Raji (cell line): ENCODE measurements at regions not wholly inside any gene's neighbourhood (a gene's known extent, or its start where the extent isn't known, plus 50 kb on each side); places are given as distances from the start of the nearest gene placed in this dataset.

Experiments used
- POLR2A ChIP-seq: IDR thresholded peaks from 2 replicates; pipeline ENCODE4 v1.6.1; 2011; ENCODE audit warnings: low read depth, low read length, control low read depth; ENCODE audit not compliant: insufficient read depth

DNA sequence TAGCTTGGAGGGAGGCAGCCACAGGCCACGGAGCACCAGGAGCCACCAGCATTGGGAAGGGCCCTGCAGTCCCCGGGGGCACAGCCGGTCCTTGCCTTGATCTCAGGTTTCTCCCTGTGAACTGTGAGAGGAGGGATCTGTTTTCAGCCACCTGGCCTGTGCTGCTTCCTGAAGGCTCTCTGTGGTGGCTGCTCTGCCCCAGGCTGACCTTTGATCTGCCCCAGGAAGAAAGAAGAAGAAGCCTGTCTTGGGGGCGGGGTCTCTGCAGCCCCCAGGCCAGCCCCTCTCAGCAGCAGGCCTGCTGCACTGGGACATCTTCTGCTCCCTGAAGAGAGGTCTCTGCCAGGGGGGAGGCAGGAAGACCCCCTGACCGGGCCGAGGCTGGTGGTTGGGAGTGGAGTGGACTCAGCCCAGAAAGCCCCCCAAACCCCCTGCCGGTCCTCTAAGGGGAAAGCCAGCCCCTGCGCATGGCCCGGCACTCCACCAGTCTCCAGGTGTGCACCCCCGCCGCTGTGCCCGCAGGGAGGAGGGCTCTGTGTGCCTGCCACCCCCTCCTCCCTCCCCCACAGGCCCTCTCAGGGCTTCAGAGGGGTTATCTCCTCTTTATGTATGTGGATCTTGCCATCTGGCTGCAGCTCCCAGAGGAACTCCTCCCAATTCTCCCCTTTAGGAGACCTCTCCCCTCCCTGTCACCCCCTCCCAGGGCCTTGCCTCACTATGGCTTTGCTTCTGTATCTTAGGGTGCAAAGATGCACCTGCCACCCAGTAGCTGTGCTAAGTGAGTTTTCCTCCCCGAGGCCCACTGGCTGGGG is 675.3 kb downstream of the BRD1 start:
- no peak for TF ChIP-seq POLR2A

DNA sequence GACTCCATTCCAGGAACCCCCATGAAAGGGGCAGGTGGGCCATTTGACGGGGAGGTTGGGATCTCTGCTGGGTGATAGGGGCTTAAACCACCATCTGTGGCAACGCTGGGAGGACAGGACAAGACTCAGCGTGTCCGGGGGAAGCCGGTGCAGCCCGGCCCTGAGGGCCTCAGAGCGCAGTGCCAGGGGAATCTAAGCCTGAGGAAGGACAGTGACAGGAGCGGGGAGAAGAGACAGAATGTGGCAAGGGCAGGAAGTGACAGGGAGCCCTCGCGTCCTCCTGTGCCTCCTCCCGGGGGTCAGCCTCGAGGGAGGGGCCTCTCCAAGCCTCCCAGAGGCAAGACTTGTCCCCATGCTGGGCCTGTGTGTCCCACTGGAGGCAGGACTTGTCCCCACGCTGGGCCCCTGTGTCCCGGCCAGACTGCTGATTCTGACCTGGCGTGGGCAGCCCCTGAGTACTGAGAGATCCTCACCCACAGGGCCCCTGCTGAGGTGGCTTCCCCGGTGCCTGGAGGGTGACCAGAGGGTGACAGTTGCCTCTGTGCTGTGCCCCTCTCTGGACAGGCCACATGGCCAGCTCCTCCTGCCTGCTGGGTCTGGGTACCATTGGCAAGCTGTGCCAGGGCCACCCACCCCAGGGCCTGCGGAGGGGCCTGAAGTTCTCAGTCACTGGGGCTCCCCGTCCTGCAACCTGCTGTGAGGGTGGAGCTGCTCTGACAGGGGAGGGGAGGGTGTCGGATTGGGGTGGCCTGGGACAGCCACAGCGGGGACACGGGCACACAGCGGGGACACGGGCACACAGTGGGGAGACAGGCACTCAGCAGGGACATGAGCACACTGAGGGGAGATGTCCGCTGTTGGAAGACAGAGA is 676.2 kb downstream of the BRD1 start:
- no peak for TF ChIP-seq POLR2A

DNA sequence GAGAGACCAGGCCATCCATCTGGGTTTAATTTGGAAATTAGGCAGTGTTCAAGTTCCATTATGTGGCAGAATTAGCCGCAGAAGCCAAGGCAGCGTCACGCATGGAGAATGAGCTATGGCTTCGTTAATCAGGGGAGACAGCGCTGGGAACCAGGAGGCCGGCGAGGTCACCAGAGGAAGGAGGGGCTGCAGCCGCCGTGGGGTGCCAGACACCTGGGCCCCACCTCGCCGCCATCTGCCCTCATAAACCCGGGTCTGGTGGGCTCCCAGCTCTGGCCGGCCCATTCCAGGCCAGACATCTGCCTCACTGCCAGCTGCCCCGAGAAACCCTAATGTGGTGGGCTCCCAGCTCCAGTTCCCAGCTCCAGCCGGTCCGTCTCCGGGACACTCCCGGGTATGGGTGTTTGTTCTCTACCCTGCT is 676.9 kb downstream of the BRD1 start:
- no peak for TF ChIP-seq POLR2A

DNA sequence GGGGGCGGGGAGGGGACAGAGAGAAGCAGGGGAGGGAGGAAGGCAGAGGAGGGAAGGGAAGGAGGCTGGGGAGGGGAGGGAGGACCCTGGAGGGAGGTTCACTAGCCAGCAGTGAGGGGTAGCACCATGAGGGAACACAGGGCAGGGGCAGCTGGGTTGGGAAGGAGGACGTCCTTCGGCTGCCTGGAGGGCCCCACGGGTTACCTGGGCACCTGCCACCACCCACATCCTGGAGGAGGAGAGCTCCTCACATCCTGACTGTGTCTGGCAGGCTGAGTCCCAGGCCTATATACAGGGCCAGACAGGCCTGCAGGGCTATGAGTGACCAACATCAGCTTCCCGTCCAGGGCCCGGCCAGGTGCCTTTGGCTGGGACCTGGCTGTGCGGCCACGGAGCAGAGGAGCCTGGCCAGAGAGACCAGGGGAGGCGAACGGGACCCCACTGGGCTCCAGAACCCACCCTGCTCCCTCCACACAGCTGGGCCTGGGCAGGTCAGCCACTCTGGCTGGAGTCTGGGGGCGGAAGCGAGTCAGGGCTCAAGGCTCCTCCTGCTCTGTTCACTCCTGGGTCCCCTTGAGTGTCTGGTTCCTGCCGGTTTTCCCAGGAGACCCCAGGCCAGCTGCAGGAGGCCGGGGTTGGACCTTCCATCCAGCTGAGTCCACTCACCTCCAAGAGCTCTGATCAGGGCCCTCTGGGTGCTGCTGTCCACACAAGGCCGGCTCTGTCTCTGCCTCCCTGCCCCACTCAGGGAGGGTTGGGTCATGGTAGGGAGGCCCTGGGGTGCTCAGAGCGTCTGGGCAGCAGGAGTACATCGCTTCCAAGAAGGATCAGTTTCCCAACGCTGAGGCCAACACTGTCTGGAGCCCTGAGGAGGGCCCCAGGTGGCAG is 677.7 kb downstream of the BRD1 start:
- no peak for TF ChIP-seq POLR2A

DNA sequence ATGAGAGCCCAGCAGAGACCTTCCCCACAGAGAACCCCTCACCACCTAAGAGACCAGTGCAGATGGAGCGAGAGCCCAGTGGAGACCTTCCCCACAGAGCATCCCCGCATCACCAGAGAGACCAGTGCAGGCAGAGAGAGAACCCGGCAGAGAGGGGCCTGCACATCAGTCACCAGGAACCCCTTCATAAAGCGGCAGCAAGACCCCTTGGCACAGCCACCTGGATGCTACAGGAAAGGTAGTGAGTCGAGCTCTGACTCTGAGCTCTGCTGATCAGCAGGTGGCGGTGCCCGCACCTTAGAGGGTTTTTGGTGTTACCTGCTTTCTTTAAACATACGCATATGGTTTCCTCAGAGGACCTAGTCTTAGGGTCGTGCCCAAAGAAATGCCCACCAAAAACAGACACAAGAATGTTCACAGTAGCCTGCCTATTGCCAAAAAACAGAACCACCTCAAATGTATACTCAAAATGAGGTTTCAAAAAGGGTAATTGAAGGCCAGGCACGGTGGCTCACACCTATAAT is 678.7 kb downstream of the BRD1 start:
- TF ChIP-seq POLR2A, result no peak

DNA sequence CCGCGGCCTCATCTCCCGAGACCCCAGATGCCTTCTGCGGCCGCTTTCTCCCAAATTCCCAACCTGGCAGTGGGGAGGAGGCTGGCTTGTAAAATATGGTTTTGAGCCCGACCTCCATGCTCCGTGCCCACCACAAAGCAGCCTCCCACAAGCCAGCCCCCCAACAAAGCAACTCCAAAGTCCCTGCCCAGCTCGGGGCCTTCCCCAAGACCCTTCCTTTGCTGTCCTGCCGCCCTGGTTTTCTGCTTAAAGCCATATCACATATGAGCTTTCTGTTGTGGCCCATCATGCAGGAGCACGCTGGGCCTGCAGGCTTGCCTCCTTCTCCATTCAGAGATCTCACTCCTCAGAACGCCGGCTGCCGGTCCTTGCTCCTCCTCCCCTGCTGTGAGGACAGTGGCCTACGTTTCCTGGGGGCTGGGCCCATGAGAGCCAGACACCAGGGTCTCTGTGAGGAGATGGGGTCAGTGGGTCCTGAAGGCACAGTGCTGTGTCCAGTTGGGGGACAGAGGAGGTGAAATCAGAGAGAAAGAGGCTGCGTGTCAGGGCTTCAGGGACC is 680.0 kb downstream of the BRD1 start:
- no peak for TF ChIP-seq POLR2A

DNA sequence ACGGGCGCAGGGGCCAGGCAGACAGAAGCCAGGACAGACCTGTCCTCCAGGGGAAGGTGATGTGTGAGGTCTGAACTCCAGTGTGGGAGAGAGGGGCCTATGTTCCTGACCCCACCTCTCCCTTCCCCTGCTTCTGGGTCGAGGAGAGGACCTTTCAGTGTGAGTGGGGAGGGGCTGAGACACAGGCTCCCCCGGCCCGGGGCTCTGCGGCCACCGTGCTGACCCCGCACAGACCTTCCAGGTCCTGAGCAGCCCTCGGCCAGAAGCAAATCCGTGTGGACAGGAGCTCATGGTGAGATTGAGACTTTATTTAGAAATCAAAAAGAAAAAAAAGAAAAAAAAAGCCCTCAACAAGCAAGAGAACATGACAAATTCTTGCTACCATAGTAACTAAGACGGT is 680.5 kb downstream of the BRD1 start:
- no peak for TF ChIP-seq POLR2A

DNA sequence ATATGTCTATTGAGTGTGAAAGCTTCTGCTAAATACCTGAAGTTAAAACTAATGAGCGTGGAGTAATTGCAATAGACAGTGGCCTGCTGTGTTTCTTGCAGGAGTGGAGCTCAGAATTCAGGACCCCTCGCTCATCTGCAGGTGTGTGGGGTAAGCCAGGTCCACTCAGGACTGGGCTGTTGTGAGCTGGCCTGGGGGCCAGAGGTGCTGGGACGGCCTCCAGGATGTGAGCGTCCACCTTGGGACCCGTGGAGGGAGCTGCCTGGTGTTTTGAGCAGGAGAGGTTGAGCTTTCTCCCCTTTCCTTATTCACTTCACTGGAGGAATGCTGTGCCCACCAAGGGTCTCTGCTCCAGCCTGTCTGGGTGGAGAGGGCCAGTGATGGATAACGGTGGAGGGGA is 681.2 kb downstream of the BRD1 start:
- no peak for TF ChIP-seq POLR2A

DNA sequence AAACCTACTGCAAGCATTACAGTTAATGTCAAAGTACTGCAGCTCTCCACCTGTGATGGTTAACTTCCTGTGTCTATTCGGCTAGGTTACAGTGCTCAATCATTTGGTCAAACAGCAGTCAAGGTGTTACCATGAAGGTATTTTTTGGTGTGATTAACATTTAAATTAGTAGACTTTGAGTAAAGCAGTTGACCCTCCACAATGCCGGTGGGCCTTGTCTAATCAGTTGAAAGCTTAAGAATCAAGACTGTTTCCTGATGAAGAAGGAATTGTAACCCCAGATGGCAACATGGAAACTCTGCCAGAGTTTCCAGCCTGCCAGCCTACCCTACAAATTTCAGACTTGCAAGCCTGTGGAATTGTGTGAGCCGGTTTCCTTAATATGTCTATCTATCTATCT is 683.9 kb downstream of the BRD1 start:
- no peak for TF ChIP-seq POLR2A

DNA sequence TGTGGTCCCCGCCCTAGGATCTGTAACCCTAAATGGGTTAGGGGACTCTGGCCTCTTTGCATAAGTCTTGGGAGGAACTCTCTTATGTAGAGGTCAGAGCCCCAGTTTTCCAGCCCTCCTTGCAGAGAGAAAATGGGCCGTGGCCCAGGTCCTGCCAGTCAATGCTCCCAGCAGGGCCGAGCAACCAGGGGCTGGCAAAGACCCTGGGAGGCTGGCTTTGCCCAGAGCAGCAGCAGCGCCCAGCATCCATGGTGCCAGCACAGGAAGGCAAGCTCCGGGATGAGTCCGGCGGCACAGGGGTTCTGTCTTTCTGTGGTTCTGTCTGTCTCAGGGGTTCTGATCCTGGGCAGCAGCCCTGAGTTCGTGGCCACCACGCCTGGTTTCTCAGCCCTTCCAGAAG is 684.8 kb downstream of the BRD1 start:
- TF ChIP-seq POLR2A, result no peak

DNA sequence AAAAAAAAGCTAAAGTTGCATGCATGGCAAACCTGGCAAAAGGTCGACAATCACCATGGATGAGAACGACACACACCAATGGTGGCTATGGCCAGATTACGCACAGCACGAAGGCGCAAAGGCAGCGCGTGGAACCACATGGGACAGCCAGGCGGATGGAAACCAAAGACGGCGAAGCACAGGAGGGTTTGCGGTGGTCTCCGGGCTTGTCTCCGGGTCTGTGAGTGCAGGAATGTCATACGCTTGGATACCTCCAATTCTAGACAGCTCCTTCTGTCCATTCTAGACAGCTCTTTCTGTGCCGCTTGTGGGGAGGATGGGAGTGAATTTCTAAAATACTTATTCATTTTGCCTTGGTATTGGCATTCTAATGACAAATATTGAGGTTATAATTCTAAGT is 685.4 kb downstream of the BRD1 start:
- TF ChIP-seq POLR2A, result no peak

DNA sequence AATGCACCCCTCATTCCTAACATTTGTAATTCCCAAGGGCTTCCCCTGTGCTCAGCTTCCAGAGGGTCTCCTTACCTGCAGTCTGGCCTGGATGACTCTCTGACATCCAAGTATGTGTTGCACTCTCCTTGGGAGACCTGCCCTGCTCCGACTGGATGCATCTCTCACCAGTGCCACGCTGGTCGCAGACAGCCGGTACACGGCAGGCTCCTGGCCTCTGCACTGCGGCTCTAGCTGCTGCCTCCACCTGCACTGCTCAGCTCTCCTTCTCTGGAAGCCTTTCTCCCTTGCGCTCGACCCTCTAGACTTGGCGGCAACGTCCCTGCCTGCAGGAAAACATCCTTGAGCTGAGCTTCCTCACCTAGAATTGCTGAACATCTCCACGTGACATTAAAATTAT is 685.9 kb downstream of the BRD1 start:
- TF ChIP-seq POLR2A, result no peak

DNA sequence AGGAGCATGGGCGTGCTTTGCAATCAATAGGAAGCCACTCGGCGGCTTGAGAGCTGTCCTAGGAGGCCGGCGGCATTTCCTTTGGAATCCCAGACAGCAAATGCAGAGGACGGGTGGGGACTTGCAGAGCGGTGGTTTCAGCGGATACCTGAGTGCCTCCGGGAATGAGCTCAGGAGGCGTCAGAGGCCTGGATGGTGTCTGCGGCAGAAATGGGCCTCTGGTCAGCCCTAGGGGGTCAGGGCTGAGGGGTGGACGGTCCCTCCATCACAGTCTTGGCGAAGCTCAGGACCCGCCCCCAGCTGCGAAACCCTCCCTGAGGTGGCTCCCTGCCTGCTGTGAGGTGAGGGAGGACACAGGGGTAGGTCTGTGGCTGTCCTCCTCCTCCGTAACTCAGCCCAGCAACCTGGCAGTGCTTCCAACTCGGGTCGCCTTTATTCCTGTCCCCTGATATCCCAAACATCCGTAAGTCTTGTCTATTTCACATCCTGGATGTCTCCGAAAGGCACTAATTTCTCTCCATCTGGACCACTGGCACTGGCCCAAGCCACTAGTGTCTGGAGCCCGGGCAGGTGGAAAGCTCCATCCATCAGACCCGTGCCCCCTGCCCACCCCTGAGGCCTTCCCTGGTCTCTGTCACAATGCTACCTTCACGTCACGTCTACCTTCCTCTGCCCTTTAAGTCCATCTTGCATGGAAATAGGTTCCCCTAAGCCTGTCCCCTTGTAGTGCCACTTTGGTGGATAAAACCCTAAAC is 686.6 kb downstream of the BRD1 start:
- TF ChIP-seq POLR2A, result no peak
